Body of pancreas (tissue), 4 donors: ENCODE measurements at regions not wholly inside any gene's neighbourhood (a gene's known extent, or its start where the extent isn't known, plus 50 kb on each side); places are given as distances from the start of the nearest gene placed in this dataset.

Experiments
- CTCF ChIP-seq, 7 experiments: fragments of 450-650 bp in 4 of 7; fragments of 200-600 bp in 3 of 7; sonication (generic) in 3 of 7; IDR thresholded peaks; one replicate each; pipeline ENCODE4 v1.5.1; 2016 to 2019; ENCODE audit warnings: antibody characterized with exemption in 7 of 7
- POLR2A ChIP-seq, 3 donors: fragments of 450-650 bp; IDR thresholded peaks; one replicate each; pipeline ENCODE4 v1.6.1; 2016; ENCODE audit warnings: antibody characterized with exemption in 3 of 3, mild to moderate bottlenecking in 2 of 3

- no peak for TF ChIP-seq CTCF (IDR thresholded peaks at IDR 0.05)
- no peak for TF ChIP-seq POLR2A (IDR thresholded peaks at IDR 0.05)
These were observed 587.7 kb downstream of the PTPRU start for GRCh38 chr1:29824025-29824424.
